Stimulated activated memory B cell treated with anti-CD40 and anti-IgM and Interleukin-4, amounts not matched to agents 10 μg/mL and 1 μg/mL and 100 μg/mL, for 72 hours (primary cell): ENCODE measurements at regions not wholly inside any gene's neighbourhood (a gene's known extent, or its start where the extent isn't known, plus 50 kb on each side); places are given as distances from the start of the nearest gene placed in this dataset.

Source experiments
- ATAC-seq: fragments of 150-1000 bp; cut with Tn5 transposase; 2 replicates; pipeline ENCODE4 v1.10.0; 2021
- H3K27ac Mint-ChIP-seq: one replicate; pipeline ENCODE4 v1.8.0; 2022; ENCODE audit warnings: mild to moderate bottlenecking, mixed read lengths
- H3K27me3 Mint-ChIP-seq: one replicate; pipeline ENCODE4 v1.8.0; 2022; ENCODE audit warnings: mixed read lengths
- H3K36me3 Mint-ChIP-seq: one replicate; pipeline ENCODE4 v1.8.0; 2022; ENCODE audit warnings: mixed read lengths
- H3K4me1 Mint-ChIP-seq: one replicate; pipeline ENCODE4 v1.8.0; 2022; ENCODE audit warnings: mixed read lengths
- H3K4me3 Mint-ChIP-seq: one replicate; pipeline ENCODE4 v1.8.0; 2022; ENCODE audit warnings: mild to moderate bottlenecking, moderate library complexity, mixed read lengths
- H3K9me3 Mint-ChIP-seq: one replicate; pipeline ENCODE4 v1.8.0; 2022; ENCODE audit warnings: mixed read lengths

DNA sequence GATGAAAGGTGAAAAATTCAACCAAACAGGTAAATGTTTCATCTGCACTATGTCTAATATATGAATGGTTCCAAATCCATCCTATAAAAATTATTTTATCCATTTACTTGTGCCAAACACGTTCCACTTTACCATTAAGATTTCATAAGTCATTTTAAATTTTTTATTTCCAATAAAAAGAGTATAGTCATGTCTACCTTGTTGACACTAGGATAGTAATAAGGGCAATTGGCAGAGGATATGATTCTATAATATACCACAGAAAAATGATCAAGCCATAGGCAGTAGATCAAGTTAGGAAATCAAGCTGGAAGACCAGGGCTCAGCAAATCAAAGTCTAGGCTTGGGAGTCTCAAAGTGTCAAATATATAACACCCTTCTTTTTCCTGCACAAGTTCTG is 384.3 kb downstream of the METTL4 start:
- Mint-ChIP-seq H3K36me3 (no peaks in the 10 kb centered on the region), H3K27me3 (peaks cover 14% of the 10 kb centered on the region), H3K4me3 (no peak overlapping the region), H3K9me3 (peaks cover 2% of the 10 kb centered on the region), H3K4me1 (no peaks in the 10 kb centered on the region), H3K27ac (no peak overlapping the region)
- ATAC-seq = no peak

- Mint-ChIP-seq H3K27ac (no peak overlapping the region), H3K9me3 (peaks cover 2% of the 10 kb centered on the region)
Measured at GRCh38 chr18:2188258-2188657, 383.0 kb downstream of the METTL4 start.

GRCh38 chr18:2191180-2191790 is 380.0 kb downstream of the METTL4 start:
- no peak for ATAC-seq
- Mint-ChIP-seq H3K27ac (no peak overlapping the region), H3K36me3 (no peaks in the 10 kb centered on the region), H3K9me3 (peaks cover 4% of the 10 kb centered on the region), H3K4me3 (no peak overlapping the region), H3K4me1 (no peaks in the 10 kb centered on the region), H3K27me3 (no peaks in the 10 kb centered on the region)

More at GRCh38 chr18:2188258-2188657, 383.0 kb downstream of the METTL4 start:
- no peaks in the 10 kb centered on the region for H3K4me1 Mint-ChIP-seq
- no peak overlapping the region for H3K4me3 Mint-ChIP-seq
- H3K27me3 Mint-ChIP-seq = peaks cover 11% of the 10 kb centered on the region
- no peaks in the 10 kb centered on the region for H3K36me3 Mint-ChIP-seq
- no peak for ATAC-seq

DNA sequence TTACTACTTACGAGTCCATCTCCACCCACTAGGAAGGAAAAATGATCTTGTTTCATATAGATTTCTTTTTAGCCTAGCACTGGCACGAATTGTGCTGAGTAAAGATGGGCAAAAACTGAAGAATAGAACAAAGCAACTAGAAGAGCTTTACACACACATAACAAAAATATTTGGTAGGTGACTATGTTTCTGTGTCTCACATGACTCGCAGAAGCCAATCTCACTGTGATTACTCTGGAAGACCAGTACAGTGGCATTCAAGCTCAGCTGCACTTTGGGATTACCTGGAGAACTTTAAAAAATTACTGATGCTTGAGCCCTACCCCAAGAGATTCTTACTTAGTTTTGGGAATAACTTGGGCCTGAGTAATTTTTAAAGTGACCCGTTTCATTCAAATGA is 378.7 kb downstream of the METTL4 start:
- peaks cover 4% of the 10 kb centered on the region for H3K9me3 Mint-ChIP-seq
- no peaks in the 10 kb centered on the region for H3K27me3 Mint-ChIP-seq
- no peaks in the 10 kb centered on the region for H3K36me3 Mint-ChIP-seq
- no peak overlapping the region for H3K27ac Mint-ChIP-seq
- H3K4me1 Mint-ChIP-seq = no peaks in the 10 kb centered on the region
- no peak for ATAC-seq
- H3K4me3 Mint-ChIP-seq = no peak overlapping the region

DNA sequence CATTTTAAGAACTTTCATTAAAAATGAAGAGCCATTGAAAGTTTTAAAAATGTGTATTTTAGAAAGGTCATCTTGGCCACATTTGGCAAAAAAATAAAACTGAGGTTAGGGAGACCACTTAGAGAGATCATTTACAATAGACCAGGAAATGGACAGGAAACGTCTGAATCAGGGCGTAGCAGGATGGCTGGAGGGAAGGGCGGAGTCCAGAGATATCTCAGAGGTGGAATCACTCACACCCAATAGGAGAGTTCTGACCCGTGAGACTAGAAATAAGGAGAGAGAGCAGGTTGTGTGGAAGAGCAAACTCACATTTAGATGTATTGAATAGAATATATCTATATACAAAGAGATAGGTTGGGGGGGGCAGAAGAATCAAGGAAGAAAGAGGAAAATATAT is 373.4 kb downstream of the METTL4 start:
- no peaks in the 10 kb centered on the region for H3K36me3 Mint-ChIP-seq
- peaks cover 4% of the 10 kb centered on the region for H3K9me3 Mint-ChIP-seq
- no peak overlapping the region for H3K27ac Mint-ChIP-seq
- no peak for ATAC-seq
- no peaks in the 10 kb centered on the region for H3K4me1 Mint-ChIP-seq
- H3K4me3 Mint-ChIP-seq = no peak overlapping the region
- H3K27me3 Mint-ChIP-seq = no peaks in the 10 kb centered on the region

DNA sequence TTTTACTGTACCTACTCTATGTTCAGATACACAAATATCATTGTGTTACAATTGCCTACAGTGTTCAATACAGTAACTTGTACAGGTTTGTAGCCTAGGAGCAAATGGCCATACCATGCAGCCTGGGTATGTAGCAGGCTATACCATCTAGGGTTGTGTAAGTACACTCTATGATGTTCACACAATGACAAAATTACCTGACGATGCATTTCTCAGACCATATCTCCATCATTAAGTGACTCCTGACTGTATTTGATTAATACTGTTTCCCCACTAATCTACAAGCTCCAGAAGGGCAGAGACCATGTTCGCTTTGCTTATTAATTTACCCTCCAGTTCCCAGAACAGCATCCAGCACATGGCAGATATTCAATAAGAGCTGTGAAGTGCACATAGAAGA is 372.2 kb downstream of the METTL4 start:
- Mint-ChIP-seq H3K27ac (no peak overlapping the region), H3K36me3 (no peaks in the 10 kb centered on the region), H3K9me3 (no peaks in the 10 kb centered on the region), H3K27me3 (no peaks in the 10 kb centered on the region), H3K4me3 (no peak overlapping the region), H3K4me1 (no peaks in the 10 kb centered on the region)
- ATAC-seq = no peak

- Mint-ChIP-seq H3K4me1 (no peaks in the 10 kb centered on the region), H3K4me3 (no peak overlapping the region), H3K9me3 (no peaks in the 10 kb centered on the region), H3K27me3 (no peaks in the 10 kb centered on the region), H3K27ac (no peak overlapping the region), H3K36me3 (no peaks in the 10 kb centered on the region)
- ATAC-seq = no peak
Measured at GRCh38 chr18:2201036-2201600, 370.2 kb downstream of the METTL4 start.

GRCh38 chr18:2204736-2205135 is 366.6 kb downstream of the METTL4 start:
- no peaks in the 10 kb centered on the region for H3K36me3 Mint-ChIP-seq
- H3K4me3 Mint-ChIP-seq = no peak overlapping the region
- H3K4me1 Mint-ChIP-seq = no peaks in the 10 kb centered on the region
- H3K9me3 Mint-ChIP-seq = no peaks in the 10 kb centered on the region
- H3K27ac Mint-ChIP-seq = no peak overlapping the region
- ATAC-seq = no peak
- H3K27me3 Mint-ChIP-seq = no peaks in the 10 kb centered on the region

DNA sequence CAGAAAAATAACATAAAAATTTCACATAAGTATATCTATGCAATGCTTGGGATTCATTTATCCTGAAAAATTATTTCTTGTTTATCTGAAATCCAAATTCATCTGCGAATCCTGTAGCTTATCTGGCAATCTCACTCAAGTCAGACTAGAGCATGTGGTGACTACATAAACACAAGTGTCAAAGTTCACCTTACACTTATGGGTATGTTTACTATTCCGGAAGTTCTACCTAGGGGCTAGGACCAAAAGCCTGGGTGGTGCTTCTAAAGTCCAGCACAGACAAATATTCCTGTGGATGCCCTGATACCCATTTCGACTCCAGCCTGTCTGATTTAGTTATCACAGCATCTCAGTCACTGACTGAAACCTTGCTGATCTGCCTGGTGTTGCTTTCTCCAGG is 364.0 kb downstream of the METTL4 start:
- no peaks in the 10 kb centered on the region for H3K27me3 Mint-ChIP-seq

GRCh38 chr18:2212598-2213205 is 358.6 kb downstream of the METTL4 start:
- no peak for ATAC-seq
- no peaks in the 10 kb centered on the region for H3K4me1 Mint-ChIP-seq
- no peak overlapping the region for H3K4me3 Mint-ChIP-seq
- H3K9me3 Mint-ChIP-seq = peaks cover 10% of the 10 kb centered on the region
- H3K36me3 Mint-ChIP-seq = no peaks in the 10 kb centered on the region
- no peaks in the 10 kb centered on the region for H3K27me3 Mint-ChIP-seq
- H3K27ac Mint-ChIP-seq = no peak overlapping the region

More for the DNA sequence above, 364.0 kb downstream of the METTL4 start:
- Mint-ChIP-seq H3K36me3 (no peaks in the 10 kb centered on the region), H3K27ac (no peak overlapping the region), H3K4me3 (no peak overlapping the region), H3K4me1 (no peaks in the 10 kb centered on the region), H3K9me3 (no peaks in the 10 kb centered on the region)
- no peak for ATAC-seq

DNA sequence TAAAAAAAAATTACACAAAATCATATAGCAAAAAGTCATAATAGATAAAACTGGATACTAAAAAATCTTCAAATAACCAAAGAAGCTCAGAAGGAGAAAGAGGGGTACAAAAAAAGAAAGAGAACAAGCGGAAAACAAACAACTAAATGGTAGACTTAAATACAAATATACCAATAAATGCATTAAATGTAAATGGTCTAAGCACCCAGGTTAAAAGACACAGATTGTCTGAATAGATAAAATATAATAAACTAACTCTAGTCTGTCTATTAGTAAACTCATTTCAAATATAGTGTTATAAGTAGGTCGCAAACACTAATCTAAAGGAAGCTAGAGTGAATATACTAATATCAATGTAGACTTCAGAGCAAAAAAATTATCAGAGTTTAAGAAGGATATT is 357.4 kb downstream of the METTL4 start:
- Mint-ChIP-seq H3K4me1 (no peaks in the 10 kb centered on the region), H3K9me3 (peaks cover 10% of the 10 kb centered on the region), H3K27ac (no peak overlapping the region), H3K36me3 (no peaks in the 10 kb centered on the region), H3K4me3 (no peak overlapping the region), H3K27me3 (no peaks in the 10 kb centered on the region)
- ATAC-seq = no peak

GRCh38 chr18:2217356-2217755 is 353.9 kb downstream of the METTL4 start:
- no peak for ATAC-seq
- Mint-ChIP-seq H3K4me1 (no peaks in the 10 kb centered on the region), H3K9me3 (peaks cover 10% of the 10 kb centered on the region), H3K27ac (no peak overlapping the region), H3K27me3 (no peaks in the 10 kb centered on the region), H3K4me3 (no peak overlapping the region), H3K36me3 (no peaks in the 10 kb centered on the region)

- H3K9me3 Mint-ChIP-seq = peaks cover 7% of the 10 kb centered on the region
- H3K27me3 Mint-ChIP-seq = no peaks in the 10 kb centered on the region
- no peaks in the 10 kb centered on the region for H3K4me1 Mint-ChIP-seq
- ATAC-seq = no peak
- H3K4me3 Mint-ChIP-seq = no peak overlapping the region
- no peaks in the 10 kb centered on the region for H3K36me3 Mint-ChIP-seq
- H3K27ac Mint-ChIP-seq = no peak overlapping the region
Measured at GRCh38 chr18:2218101-2218500, 353.2 kb downstream of the METTL4 start.

GRCh38 chr18:2219706-2220105 is 351.6 kb downstream of the METTL4 start:
- Mint-ChIP-seq H3K4me1 (no peaks in the 10 kb centered on the region), H3K9me3 (peaks cover 2% of the 10 kb centered on the region), H3K27me3 (no peaks in the 10 kb centered on the region), H3K36me3 (no peaks in the 10 kb centered on the region), H3K4me3 (no peak overlapping the region), H3K27ac (no peak overlapping the region)
- ATAC-seq = no peak

DNA sequence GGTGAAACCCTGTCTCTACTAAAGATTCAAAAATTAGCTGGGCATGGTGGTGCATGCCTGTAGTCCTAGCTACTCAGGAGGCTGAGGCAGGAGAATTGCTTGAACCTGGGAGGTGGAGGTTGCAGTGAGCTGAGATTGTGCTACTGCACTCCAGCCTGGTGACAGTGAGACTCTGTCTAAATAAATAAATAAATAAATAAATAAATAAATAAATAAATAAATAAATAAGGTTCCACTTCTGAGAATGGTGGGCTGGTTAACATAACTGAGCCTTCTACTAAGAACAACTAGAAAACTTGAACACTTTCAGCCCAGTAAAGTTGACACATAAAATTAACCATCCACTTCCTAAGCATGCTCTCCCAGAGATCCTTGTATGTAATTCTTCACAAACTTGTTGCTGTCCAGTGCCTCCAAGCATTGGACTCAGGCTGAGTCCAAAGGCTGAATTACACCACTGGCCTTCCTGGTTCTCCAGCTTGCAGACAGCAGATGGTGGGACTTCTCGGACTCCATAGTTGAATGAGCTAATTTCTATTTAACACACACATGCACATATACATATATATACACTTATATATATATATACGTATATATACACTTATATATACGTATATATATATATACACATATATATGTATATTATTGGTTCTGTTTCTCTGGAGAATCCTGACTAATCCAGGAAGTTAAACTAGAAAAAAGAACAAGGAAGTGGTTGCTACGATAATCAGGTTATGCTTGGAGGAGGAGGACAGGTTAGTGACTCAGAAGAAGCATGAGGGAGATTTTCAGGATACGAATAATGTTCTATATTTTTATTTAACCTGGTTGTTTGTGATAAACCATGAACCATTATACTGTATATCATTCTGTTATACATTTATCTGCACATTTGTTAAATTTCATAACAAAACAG is 348.8 kb downstream of the METTL4 start:
- H3K4me1 Mint-ChIP-seq = no peaks in the 10 kb centered on the region
- ATAC-seq = no peak
- H3K9me3 Mint-ChIP-seq = no peaks in the 10 kb centered on the region
- H3K4me3 Mint-ChIP-seq = no peak overlapping the region
- no peak overlapping the region for H3K27ac Mint-ChIP-seq
- peaks cover 10% of the 10 kb centered on the region for H3K27me3 Mint-ChIP-seq
- no peaks in the 10 kb centered on the region for H3K36me3 Mint-ChIP-seq
